GM20431 (cell line): ENCODE measurements at regions not wholly inside any gene's neighbourhood (a gene's known extent, or its start where the extent isn't known, plus 50 kb on each side); places are given as distances from the start of the nearest gene placed in this dataset.

Source experiments
- in situ Hi-C: fragments of 300-500 bp; cut with MseI, MboI; formaldehyde crosslinking; loops from one replicate; pipeline ENCODE4 v1.15.0; 2020; ENCODE audit warnings: low sequenced_read_pairs; ENCODE audit not compliant: unreplicated experiment

- in situ Hi-C loops, result no loop called here
These were observed 122.4 kb downstream of the BCOR start for GRCh38 chrX:39975101-39975925.

- in situ Hi-C loops, result no loop called here
These were observed 115.8 kb downstream of the BCOR start for GRCh38 chrX:39981946-39982345.

- in situ Hi-C loops, result no loop called here
These were observed 114.8 kb downstream of the BCOR start for GRCh38 chrX:39982948-39983347.

GRCh38 chrX:39983715-39984114, 114.0 kb downstream of the BCOR start:
- in situ Hi-C loops, result no loop called here

- in situ Hi-C loops, result no loop called here
These were observed 113.4 kb downstream of the BCOR start for GRCh38 chrX:39984191-39984956.

- in situ Hi-C loops, result no loop called here
These were observed 112.7 kb downstream of the BCOR start for GRCh38 chrX:39985071-39985470.

GRCh38 chrX:39985551-39985950, 112.2 kb downstream of the BCOR start:
- in situ Hi-C loops, result no loop called here

GRCh38 chrX:39988496-39988895, 109.3 kb downstream of the BCOR start:
- in situ Hi-C loops, result no loop called here

GRCh38 chrX:39990388-39990787, 107.4 kb downstream of the BCOR start:
- in situ Hi-C loops, result no loop called here

GRCh38 chrX:39992300-39992699, 105.5 kb downstream of the BCOR start:
- in situ Hi-C loops, result no loop called here

GRCh38 chrX:39995457-39995856, 102.3 kb downstream of the BCOR start:
- in situ Hi-C loops, result no loop called here

- in situ Hi-C loops, result no loop called here
These were observed 101.2 kb downstream of the BCOR start for GRCh38 chrX:39996536-39996935.

GRCh38 chrX:39998636-39999406, 98.9 kb downstream of the BCOR start:
- in situ Hi-C loops, result no loop called here
